DMS53 treated with DMSO at 0.1 percent for 48 hours (cell line): ENCODE measurements at regions not wholly inside any gene's neighbourhood (a gene's known extent, or its start where the extent isn't known, plus 50 kb on each side); places are given as distances from the start of the nearest gene placed in this dataset.
A peak's percentile ranks its signal among the peaks of the same experiment; 100 is the strongest.
"Not testable (repeated sequence)": the region's sequence is repeated elsewhere in the genome, so short reads cannot be mapped to it uniquely, and the experiment has no call there.

ENCODE experiments used
- DNase-seq: peaks from one replicate; lab custom pipeline; 2025; ENCODE audit not compliant: unreplicated experiment; lab: John Stamatoyannopoulos, UW

DNA sequence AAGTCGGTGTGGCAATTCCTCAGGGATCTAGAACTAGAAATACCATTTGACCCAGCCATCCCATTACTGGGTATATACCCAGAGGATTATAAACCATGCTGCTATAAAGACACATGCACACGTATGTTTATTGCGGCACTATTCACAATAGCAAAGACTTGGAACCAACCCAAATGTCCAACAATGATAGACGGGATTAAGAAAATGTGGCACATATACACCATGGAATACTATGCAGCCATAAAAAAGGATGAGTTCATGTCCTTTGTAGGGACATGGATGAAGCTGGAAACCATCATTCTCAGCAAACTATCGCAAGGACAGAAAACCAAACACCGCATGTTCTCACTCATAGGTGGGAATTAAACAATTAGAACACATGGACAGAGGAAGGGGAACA, 80.6 kb upstream of the ST3GAL5 start:
- not testable (repeated sequence) for DNase-seq

DNA sequence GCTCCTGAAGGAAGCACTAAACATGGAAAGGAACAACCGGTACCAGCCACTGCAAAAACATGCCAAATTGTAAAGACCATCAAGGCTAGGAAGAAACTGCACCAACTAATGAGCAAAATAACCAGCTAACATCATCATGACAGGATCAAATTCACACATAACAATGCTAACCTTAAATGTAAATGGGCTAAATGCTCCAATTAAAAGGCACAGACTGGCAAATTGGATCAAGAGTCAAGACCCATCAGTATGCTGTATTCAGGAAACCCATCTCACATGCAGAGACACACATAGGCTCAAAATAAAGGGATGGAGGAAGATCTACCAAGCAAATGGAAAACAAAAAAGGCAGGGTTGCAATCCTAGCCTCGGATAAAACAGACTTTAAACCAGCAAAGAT, 77.0 kb upstream of the ST3GAL5 start:
- DNase-seq: not testable (repeated sequence)

DNA sequence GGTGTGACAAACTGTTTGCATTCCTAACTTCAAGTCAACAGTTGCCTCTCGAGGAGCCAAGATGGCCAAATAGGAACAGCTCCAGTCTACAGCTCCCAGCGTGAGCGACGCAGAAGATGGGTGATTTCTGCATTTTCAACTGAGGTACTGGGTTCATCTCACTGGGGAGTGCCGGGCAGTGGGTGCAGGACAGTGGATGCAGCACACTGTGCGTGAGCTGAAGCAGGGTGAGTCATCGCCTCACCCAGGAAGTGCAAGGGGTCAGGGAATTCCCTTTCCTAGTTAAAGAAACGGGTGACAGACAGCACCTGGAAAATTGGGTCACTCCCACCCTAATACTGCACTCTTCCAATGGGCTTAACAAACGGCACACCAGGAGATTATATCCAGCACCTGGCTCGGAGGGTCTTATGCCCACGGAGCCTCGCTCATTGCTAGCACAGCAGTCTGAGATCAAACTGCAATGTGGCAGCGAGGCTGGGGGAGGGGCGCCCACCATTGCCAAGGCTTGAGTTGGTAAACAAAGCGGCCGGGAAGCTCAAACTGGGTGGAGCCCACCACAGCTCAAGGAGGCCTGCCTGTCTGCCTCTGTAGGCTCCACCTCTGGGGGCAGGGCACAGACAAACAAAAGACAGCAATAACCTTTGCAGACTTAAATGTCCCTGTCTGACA, 75.1 kb upstream of the ST3GAL5 start:
- DNase-seq: peak; percentile 68

DNA sequence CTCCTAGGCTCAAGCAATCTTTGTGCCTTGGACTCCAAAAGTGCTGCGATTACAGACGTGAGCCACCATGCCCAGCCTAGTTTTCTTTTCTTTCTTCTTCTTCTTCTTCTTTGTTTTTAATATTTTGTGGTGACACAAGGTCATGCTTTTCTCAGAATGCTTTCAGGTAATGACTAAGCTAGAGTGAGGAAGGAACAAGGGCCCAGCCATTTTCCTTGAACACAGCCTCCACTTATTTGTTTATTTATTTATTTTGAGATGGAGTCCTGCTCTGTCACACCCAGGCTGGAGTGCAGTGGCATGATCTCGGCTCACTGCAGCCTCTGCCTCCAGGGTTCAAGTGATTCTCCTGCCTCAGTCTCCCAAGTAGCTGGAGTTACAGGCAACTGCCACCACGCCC, 74.3 kb upstream of the ST3GAL5 start:
- DNase-seq: no peak

DNA sequence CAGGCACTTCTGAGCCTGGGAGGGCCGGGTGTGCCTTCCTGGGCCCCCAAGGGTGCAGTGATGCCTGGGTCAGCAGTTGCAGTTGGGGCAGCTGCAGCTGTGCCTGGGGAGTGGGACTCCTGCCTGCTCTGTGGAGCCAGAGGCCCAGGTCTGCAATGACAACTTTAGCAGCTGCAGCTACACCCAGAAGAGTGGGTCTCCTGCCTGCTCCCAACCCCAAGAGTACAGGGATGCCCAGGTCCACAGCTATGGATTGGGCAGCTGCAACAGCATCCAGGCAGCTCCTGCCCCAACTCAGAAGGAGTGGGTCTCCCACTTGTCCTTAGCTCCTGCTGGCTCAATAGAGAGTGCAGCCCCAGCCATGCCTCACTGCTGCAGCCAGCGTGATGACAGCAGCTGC, 73.0 kb upstream of the ST3GAL5 start:
- DNase-seq: no peak

DNA sequence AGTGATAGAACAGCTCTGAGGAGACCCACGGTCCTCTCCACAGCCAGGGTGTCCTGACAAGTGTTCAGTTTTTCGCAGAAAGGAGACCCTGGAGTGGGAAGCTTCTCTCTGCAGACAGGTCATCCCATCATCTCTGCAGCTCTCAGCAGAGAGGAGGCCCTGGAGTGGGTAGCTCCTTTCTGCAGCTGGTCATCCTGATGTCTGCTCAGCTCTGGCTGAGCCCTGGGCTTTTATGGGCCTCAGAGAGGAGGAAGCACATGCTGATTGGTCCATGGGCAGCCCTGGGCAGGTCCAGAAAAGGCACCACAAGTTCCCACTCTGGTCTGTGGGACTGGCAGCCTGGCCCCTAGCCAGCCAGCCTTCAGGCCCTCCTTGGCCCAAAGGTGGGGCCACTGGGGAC, 72.3 kb upstream of the ST3GAL5 start:
- DNase-seq: no peak

DNA sequence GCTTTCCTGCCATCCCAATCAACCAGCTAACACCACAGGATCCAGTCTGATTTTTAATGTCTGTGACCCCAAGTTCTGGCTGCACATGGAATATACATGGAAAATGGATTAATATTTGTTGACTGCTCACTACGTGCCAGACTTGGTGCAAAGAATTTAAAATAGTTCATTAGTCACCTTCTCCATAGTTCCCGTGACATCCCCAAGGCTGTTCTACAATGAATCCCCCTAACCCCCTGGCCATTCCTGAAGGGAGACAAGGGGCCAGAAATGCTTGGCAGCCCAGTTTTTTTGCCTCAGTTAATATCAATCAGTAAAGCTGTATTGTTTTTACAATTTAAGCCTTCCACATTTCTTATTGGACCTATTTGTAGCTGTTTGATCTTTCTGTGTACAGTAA, 71.0 kb upstream of the ST3GAL5 start:
- DNase-seq: no peak

DNA sequence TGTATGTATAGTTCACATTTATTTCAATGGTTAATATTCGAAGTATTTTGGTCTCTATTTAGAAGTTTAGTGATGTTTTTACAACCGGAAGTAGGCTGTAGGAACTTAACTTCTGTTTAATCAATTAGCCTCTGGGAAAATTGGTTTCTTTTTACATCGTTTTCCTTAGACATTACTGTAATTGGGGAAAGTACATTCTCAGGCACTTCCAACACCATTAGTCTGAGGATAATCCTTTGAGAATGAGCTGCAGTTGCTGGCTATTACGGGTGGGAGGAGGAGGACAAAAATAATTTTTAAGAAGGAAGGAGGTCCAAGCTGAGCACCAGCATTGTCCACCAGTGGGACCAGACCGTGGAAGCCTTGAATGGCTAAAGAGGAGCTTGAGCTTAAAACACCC, 70.4 kb upstream of the ST3GAL5 start:
- no peak for DNase-seq

DNA sequence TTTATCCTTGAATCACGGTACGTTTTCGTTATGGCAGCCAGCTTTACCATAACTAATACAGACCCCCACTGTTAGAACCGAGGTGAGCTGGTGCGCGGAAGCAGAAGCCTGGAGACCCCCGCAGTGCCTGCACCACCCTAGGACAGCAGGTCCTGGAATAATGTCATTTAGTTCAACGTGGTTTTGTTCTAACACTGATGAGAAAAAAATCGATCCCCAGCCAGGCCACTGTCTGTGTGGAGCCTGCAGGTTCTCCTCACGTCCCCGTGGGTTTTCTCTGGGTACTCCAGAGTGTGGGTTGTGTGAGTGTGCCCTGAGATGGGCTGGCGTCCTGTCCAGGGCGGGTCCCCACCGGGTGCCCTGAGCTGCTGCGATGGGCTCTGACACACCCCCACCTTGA, 69.9 kb upstream of the ST3GAL5 start:
- DNase-seq: no peak

DNA sequence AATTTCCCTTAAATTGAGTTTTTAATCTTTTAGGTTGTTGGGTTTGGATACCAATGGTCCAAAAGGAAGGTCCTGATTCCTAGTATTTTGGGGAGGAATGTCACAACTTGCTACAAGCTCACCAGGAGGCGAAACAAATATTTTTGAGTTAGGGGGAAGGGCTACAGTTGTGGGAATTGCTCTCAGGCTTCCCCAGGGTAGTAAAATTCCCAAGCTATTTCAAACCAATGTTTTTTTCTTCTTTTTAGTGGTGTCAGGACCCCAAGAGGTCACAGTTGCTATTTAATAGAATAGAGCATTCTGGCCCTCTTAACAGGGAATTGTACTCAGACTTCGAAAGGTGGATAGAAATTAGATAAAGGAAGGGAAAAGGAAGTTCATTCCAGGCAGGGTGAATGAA, 68.5 kb upstream of the ST3GAL5 start:
- DNase-seq: no peak

DNA sequence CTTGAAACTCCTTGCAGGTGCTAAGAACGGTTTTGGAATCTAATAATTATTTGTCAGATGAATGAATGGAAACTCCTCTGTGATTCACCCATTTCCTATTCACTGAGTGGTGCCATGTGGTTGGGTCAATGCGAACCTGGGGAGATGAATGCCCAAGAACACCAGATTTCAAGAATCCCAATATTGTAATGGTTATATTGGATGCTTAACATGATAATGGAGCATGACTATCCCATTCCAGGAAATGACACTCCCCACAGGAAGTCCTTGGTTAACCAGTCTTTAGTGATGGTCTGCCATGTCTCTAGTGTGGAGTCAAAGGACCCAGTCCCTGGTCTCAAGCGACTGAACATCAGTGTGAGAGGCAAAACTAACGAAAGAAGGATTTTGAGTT, 67.9 kb upstream of the ST3GAL5 start:
- no peak for DNase-seq

DNA sequence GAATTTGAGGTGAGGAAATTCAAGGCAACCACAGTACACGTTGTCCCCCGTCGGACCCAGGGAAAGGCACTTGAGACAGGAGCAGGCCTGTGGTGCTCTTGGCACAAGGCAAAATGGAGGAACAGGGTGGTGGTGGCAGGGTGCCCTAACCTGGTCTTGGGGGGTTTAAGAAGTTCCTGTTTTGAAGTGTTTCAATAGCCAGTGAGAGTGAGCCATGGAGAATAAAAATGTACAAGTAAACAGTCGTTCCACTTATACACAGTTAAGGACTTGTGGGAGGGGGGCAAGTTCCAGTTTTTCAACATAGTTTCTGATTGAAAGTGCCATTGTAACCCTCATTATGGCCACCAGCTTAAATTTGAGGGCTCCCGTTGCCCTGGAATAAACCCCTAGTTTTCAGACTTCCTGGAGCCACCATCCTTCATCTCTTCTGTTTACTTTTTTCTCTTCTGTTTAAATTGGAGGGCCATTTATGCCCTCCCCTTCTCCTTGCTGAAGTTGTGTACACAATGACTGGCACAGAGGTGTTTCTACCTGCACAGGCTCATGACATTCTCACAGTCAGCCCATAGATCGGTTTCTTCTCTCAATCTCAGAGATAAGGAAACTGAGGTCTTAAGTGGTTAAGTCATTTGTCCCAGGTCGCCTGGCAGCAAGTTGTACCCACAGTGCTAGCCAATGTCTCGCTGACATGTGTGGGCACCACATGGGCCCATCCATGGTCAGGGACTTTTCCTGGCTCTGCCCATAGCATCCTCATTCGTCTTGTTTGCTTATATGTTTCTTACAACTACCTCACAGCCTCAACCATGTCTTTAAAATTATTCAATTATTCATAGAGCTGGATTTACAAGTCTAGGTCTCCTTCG, 66.0 kb upstream of the ST3GAL5 start:
- DNase-seq: peak; percentile 80

DNA sequence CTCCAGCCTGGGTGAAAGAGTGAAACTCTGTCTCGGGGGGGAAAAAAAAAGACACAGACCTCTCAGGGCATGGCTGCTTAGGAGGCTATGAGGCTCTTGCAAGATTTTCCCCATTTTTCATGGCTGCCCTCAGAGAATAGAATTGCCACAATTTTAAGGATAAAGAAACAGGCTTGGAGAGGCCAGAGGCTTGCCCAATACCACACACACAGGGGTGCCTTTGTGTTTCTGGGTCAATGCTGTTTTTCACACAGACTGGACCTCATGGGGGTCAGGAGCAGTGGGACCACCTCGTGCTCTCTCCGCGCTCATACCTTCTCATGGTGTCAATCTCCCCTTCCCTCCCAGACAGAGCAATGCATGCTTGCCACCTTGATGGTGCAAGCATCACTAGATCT, 65.4 kb upstream of the ST3GAL5 start:
- no peak for DNase-seq

DNA sequence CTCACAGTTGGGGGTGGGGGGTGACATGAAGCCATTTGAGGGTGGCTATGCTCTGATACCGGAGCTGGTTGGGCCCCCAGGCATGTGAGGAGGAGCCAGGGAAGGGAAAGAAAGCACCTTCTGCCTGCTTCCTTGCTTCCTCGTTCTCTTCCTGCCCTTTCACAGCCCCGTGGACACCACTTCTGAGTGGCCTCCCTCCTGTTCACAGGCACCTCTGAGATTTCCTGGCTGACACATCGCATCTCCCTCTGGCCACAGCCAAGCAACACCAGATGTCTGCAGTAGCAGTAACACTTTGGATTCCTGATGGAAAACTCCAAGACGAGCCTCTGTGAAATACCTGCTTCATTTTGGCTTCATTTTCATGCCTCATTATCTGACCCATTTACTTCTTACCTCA, 64.7 kb upstream of the ST3GAL5 start:
- DNase-seq: no peak

DNA sequence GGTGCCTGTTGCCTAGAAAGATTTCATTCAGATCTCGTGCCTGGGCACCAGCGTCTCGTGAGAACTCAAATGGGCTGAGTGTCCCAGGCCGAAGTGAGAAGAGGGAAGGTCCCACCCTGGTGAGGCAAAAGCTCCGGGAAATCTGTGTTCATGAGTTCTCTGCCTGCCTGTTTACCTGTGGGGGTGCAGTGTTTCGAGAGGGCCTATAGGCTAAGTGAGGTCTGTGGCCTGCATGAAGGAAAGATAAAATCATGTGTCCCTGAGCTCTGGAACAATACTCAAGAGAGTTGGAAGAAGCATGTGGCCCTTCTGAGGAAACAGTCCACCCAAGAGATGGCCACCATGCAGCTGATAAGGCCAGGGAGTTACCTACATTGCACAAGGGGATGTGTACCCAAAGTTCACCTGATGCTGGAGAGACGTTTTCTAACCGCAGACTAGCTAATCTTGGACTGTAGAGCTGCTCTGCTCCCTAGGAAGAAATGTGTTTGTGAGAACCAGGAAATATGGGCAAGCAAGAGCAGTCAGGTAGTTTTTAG, 63.5 kb upstream of the ST3GAL5 start:
- no peak for DNase-seq

DNA sequence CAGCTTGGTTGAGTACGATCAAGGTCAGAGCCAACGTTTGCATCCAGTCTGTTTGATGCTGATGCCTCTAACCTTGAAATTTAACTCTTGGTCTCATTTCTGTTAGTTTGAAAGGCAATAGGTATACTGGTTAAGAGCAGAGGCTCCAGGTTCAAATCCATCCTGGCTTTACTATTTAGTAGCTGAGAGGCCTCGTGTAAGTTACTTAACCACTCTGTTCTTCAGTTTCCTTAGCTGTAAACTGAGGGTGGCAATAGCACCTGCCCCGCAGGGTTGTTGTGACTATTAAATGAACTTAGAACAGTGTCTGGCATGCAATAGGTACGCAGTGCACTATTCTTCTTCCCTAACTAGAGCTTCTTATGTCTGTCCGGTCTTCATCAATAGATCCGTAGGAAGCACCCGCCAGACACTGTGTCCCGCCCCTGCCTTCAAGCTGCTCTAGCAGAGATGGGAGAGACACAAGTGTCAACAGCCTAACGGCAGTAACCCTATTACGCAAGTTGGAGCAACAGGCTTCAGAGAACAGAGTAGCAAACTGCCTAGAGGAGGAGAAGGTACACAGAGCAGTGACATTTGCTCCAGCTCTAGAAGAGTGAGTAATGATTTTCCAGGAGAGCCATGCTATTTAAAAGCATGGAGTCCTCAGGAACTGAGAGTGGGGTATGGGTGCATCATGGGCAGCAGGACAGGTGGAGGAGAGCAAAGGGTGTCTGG, 62.7 kb upstream of the ST3GAL5 start:
- no peak for DNase-seq

DNA sequence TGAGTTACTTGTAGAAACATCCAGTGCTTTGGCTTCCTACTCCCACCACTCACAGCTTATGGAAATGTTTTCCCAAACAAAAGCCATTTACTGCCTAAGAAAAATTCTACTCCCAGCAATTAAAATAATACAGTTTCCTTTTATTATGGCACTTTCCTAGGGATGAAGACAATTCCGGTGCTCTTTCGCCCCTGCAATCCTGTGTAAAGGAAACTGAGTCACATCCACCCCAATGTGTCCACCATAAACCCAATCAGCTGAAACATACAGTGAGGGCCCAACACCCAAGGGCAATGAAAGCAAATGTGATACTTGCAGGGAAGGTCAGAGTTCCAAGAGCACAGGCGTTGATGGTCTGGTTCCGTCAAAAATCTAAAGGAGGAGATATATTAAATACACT, 62.0 kb upstream of the ST3GAL5 start:
- no peak for DNase-seq

DNA sequence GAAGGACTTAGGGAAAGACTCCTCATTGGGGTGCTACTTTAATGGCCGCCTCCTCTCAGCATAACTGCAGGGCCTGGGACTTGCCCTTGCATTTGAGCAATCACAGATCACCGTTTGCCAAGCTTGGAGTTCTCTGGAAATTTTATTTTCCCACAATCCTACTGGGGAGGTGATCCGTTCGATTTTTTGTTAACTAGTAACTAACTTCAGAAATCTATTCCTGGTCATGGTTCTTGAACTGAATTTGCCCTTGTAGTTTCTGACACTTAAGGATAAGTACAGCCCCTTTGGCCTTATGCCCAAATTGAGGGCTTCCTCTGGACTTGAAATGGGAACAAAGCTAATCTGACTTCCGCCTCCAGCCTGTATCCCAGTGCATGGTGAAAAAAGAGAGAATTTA, 60.5 kb upstream of the ST3GAL5 start:
- no peak for DNase-seq

DNA sequence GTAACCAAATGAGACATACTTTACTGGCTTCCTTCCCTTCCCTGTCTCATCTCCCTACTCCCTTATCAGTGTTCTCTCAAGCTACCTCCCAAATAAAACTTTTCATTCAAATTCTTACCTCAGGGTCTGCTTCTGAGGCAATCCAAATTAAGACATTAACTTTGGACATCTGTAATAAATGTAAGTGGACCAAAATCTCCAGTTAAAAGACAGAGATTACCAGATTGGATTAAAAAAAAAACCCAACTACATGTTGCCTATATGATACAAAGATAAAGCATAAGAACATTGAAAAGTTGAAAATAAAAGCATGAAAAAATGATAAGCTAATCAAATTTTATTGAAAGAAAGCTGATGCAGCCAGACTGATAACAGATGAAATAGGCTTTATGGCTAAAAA, 58.8 kb upstream of the ST3GAL5 start:
- no peak for DNase-seq

DNA sequence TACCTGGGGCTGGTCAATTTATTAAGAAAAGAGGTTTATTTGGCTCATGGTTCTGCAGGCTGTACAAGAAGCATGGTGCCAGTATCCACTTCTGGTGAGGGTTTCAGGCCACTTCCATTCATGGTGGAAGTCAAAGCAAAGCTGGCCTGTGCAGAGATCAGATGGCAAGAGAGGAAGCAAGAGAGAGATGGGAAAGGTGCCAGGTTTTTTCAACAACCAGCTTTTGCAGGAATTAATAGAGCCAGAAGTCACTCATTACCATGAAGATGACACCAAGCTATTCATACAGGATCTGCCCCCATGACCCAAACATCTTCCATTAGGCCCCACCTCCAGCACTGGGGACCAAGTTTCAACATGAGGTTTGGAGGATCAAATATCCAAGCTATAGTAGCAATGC, 56.8 kb upstream of the ST3GAL5 start:
- DNase-seq: no peak

DNA sequence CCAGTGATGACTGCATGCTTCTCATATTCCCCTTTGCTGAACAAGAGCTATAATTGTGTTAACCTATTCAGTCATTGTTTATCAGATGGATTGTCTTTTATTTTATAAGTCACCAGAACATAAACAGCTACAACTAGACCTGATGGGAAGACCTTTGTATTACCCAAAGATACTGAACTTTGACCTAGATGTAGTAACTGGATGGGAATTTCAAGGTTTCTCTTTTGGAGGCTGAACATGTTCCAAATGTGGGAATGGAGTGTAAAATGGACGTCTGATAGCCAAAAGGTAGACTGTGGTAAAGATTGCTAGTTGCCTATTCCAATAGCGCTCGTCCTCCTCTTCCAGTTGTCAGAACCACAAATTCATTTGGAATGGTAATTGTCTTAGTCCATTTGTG, 56.4 kb upstream of the ST3GAL5 start:
- no peak for DNase-seq
